ENCODE measurements at regions not wholly inside any gene's neighbourhood (a gene's known extent, or its start where the extent isn't known, plus 50 kb on each side); places are given as distances from the start of the nearest gene placed in this dataset.
"Not testable (repeated sequence)": the region's sequence is repeated elsewhere in the genome, so short reads cannot be mapped to it uniquely, and the experiment has no call there.

- no peak for DNase-seq
Measured at GRCh38 chr21:41584603-41585176, 76.7 kb upstream of the TMPRSS2 start.

- no peak for DNase-seq
Measured at GRCh38 chr21:41583274-41583790, 75.4 kb upstream of the TMPRSS2 start.

GRCh38 chr21:41582866-41583265 lies 74.9 kb upstream of the TMPRSS2 start:
- no peak for DNase-seq

DNA sequence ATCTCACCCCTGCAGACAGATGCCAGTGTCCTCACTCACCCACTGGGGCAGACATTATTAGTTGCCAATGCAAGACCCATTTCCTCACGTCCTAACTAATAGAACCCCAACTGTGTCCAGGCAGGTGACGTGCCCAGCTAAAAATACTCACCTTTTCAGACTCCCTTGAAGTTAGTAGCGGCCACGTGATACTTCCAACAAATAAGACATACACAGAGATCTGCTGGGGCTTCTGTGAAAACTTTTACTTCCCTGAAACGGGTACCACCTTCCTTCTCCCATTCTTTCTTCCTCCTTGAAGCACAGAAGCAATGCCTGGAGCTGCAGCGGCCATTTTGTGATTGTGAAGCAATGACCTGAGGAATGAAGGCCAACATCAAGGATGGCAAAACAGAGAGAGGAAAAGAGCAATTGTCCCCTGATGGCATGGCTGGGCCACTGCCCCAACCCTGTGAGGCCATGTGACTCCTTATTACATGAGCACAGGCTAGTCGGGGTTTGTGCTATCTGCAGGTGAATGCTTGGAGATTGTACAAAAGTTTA lies 74.4 kb upstream of the TMPRSS2 start:
- no peak for DNase-seq

- no peak for DNase-seq
Measured at GRCh38 chr21:41581592-41582228, 73.8 kb upstream of the TMPRSS2 start.

- no peak for DNase-seq
Measured at GRCh38 chr21:41580758-41581554, 73.0 kb upstream of the TMPRSS2 start.

DNA sequence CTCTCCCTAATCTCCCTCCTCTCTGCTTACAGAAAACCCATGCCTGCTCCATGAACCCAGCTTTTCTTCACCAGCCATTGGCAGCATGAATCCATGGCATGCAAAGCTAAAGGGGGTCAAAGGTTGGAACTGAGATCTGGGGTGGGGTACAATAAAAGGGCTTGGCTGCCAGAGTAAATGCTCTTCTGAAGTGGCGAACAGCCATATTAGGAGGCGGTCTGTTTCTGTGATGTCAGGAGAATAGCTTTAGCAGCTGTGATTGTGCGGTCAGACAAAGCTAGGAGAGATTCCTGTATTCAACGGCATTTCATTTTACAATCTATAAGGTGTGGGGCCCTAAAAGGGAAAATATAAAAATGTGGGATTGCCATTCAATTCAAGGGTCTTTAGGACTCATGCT lies 71.7 kb upstream of the TMPRSS2 start:
- no peak for DNase-seq

- DNase-seq: peak; percentile 27
Measured at GRCh38 chr21:41578716-41579115, 70.8 kb upstream of the TMPRSS2 start.

- no peak for DNase-seq
Measured at GRCh38 chr21:41578083-41578482, 70.1 kb upstream of the TMPRSS2 start.

DNA sequence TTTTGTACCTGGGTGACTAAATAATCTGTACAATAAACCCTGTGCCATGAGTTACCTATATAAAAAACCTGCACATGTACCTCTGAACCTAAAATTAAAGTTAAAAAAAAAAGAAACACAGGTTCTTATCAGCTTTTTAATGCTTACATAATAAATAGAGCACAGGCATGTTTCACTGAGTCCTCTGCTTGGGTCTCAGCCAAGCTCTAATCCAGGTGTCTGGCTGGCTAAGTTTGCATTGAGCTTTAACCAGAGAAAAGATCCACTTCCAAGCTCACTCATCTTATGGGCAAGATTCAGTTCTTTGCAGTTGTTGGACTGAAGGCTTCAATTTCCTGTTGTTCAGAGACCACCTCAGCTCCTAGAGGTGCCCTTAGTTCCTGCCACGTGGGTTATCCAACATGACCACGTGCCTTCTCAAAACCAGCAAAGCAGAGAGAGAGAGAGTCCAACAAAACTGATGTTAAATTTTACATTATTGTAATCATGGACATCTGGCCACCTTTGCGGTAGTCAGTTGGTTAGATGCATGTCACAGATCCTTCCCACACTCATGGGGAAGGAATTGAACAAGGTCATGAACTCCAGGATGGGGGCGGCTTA lies 68.2 kb upstream of the TMPRSS2 start:
- no peak for DNase-seq

- no peak for DNase-seq
Measured at GRCh38 chr21:41573902-41574690, 66.1 kb upstream of the TMPRSS2 start.

DNA sequence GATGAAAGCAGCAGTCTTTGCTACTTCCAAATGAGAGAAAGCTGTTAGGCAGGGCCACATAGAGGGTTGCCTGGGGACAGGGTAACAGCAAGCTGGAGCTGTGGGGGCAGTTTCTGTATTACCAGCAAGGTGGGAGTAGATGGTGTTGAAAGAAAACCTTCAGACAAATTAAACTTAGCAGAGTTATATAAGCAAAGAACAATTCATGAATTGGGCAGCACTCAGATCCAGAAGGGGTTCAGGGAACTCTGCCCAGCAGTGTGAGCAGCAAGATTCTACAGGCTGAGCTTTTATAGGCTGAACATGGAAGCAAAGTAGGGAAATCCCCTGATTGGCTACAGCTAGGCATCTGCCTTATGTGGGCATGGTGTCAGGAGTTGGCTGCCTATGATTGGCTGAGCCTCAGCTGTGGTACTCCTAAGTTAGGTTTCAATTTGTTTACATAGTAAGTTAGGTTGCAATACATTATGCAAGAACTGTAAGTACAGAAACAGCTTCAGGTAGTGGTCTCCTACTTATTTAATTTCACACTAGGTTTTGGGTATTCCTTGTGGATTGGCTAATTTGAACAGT lies 64.1 kb upstream of the TMPRSS2 start:
- DNase-seq: no peak

DNA sequence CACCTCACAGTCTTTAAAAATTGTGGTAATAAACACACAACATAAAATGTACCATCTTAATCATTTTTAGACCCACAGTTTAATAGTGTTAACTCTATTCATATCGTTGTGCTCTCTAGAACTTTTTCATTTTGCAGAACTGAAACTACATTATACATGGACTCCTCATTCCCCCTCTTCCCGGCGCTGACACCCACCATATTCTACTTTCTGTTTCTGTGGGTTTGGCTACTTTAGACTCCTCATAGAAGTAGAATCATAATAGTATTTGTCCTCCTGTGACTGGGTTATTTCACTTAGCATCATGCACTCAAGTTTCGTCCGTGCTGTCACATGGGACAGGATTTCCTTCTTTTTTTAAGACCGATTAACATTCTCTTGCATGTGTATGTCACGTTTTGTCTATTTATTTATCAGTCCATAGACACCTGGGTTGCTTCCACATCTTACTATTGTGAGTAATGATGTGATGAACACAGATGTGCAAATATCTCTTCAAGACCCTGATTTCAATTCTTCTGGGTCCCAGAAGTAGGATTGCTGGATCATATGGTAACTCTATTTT lies 62.9 kb upstream of the TMPRSS2 start:
- peak; percentile 49 for DNase-seq

DNA sequence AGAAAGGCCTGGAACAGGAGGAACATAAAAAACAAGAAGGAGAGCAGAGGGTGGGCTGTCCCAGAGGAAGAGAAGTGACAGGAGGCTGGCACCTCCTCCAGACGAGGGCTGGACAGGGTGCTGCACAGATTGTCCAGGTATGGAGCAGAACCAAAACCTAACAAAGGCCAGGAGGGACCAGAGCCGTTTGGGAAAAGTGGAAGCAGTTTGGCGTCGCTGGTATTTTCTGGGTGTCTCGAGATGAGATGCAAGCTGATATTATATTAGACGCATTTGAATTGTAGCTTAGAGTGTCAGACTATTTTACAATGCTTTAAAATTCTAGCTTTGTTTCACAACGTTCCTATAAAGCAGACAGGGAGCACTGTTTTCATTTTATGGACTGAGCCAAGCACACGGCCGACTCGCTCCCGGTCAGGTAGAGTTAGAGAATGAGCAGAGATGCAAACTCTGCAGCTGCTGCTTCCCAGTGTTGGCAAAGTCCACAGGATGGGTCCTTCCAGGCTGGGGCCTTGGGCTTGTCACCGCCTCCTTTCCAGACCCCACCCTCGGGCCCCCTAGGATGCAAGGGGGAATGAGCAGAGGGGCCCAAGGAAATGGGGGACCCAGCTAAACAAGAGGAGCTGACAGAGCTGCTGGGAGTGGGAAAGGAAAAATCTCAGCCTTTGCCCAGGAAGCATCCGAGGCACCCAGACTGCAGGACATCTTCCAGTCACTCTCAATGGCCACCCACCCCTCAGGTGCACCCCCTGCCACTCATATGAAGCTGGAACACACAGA lies 60.8 kb upstream of the TMPRSS2 start:
- no peak for DNase-seq

- DNase-seq: no peak
Measured at GRCh38 chr21:41567901-41568510, 60.0 kb upstream of the TMPRSS2 start.

- DNase-seq: not testable (repeated sequence)
Measured at GRCh38 chr21:41567237-41567636, 59.3 kb upstream of the TMPRSS2 start.

- no peak for DNase-seq
Measured at GRCh38 chr21:41566500-41567014, 58.6 kb upstream of the TMPRSS2 start.

DNA sequence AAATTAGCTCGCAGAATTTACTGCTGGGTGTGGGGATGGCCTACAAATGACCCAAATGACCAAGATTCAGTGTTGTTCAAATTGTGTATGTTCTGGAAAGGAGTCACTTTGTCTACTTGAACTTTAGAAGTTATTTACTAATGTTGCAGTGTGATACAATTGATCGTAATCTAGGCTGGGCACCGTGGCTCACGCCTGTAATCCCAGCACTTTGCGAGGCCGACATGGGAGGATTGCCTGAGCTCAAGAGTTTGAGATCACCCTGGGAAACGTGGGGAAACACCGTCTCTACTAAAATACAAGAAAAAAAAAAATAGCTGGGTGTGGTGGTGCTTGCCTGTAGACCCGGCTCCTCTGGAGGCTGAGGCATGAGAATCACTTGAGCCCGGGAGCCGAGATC lies 57.6 kb upstream of the TMPRSS2 start:
- DNase-seq: no peak

DNA sequence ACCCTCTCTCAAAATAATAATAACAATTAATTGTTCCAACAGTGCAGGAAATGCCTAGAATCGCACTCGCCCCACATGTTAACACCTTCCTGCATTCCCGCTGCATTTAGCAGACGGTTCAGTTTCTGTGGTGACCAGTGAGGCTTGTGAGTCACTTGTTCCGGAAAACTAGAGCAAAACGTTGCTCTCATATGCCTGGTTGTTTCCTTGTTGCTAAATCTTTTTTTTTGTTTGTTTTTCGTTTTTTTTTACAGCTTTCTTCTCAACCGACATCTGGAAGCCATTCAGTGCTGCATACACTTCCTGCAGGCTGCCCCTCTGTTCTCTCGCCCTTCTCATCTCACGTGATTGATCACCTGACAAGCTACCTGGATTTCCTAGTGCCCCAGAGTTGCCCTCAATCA lies 56.9 kb upstream of the TMPRSS2 start:
- peak; percentile 39 for DNase-seq
